H1 (cell line): ENCODE measurements at regions not wholly inside any gene's neighbourhood (a gene's known extent, or its start where the extent isn't known, plus 50 kb on each side); places are given as distances from the start of the nearest gene placed in this dataset.

ENCODE experiments used
- CTCF ChIA-PET: fragments of 300-600 bp; sonication (Branson Sonifier 250); formaldehyde crosslinking; loops from one replicate; lab custom pipeline; 2021; ENCODE audit not compliant: partially characterized antibody; lab: Charles Lee
- POLR2A ChIA-PET: fragments of 300-600 bp; sonication (Branson Sonifier 250); formaldehyde crosslinking; loops from one replicate; lab custom pipeline; 2021; ENCODE audit warnings: inconsistent platforms; ENCODE audit not compliant: partially characterized antibody; lab: Charles Lee
- DNase-seq, 2 experiments: peaks; one replicate each; pipeline versions ENCODE4 v3.0.0 to v3.0.0-alpha.2; 2010 to 2022; ENCODE audit warnings: low spot score in 2 of 2, low read depth in 1 of 2, mixed read lengths in 1 of 2
- FAIRE-seq: peaks from 2 replicates; lab custom pipeline; 2011; peaks lifted over from hg19 to GRCh38; lab: Jason Lieb, UNC
- H2AFZ ChIP-seq: 2 replicates; pipeline ENCODE4 v1.8.1; 2012; ENCODE audit warnings: low read length, inconsistent platforms
- H2AK5ac ChIP-seq: 2 replicates; pipeline ENCODE4 v1.6.1; 2013; ENCODE audit warnings: low read depth, low read length
- H2BK120ac ChIP-seq: replicated peaks from 2 replicates; pipeline ENCODE3; 2013; ENCODE audit warnings: low read depth, low read length, inconsistent platforms
- H2BK12ac ChIP-seq: 2 replicates; pipeline ENCODE4 v1.6.1; 2013; ENCODE audit warnings: low read depth, low read length
- H2BK15ac ChIP-seq: 2 replicates; pipeline ENCODE4 v1.6.1; 2013; ENCODE audit warnings: low read length
- H2BK20ac ChIP-seq: 2 replicates; pipeline ENCODE4 v1.6.1; 2013; ENCODE audit warnings: low read length
- H2BK5ac ChIP-seq: 2 replicates; pipeline ENCODE4 v1.6.1; 2013; ENCODE audit warnings: low read depth, low read length
- H3K14ac ChIP-seq: 2 replicates; pipeline ENCODE4 v1.6.1; 2013; ENCODE audit warnings: inconsistent platforms; ENCODE audit not compliant: insufficient read length
- H3K18ac ChIP-seq: 2 replicates; pipeline ENCODE4 v1.6.1; 2013; ENCODE audit warnings: low read length; ENCODE audit errors: extremely low read depth
- H3K23ac ChIP-seq: 2 replicates; pipeline ENCODE4 v1.6.1; 2013; ENCODE audit warnings: inconsistent platforms; ENCODE audit not compliant: insufficient read length
- H3K23me2 ChIP-seq: 2 replicates; pipeline ENCODE4 v1.6.1; 2013; ENCODE audit warnings: low read depth, low read length
- H3K27ac ChIP-seq: 2 replicates; pipeline ENCODE4 v1.6.1; 2011; ENCODE audit warnings: low read depth, low read length, inconsistent platforms
- H3K27me3 ChIP-seq, 4 experiments: replicated peaks in 1 of 4; 1 replicate in 1 of 4; 2 replicates in 3 of 4; pipeline versions ENCODE4 v1.6.1 to v1.8.1; 2011 to 2013; ENCODE audit warnings: low read length in 3 of 4, mild to moderate bottlenecking in 3 of 4, inconsistent platforms in 2 of 4, mixed read lengths in 2 of 4, moderate library complexity in 1 of 4; ENCODE audit not compliant: control insufficient read depth in 3 of 4, insufficient read depth in 3 of 4; ENCODE audit errors: extremely low read depth in 1 of 4
- H3K36me3 ChIP-seq, 4 experiments: 2 replicates each; pipeline versions ENCODE4 v1.6.1 to v1.8.1; 2011 to 2013; ENCODE audit warnings: mild to moderate bottlenecking in 4 of 4, low read length in 3 of 4, moderate library complexity in 2 of 4, control low read depth in 1 of 4, inconsistent platforms in 1 of 4; ENCODE audit not compliant: insufficient read depth in 4 of 4, control insufficient read depth in 2 of 4
- H3K4ac ChIP-seq: replicated peaks from 2 replicates; pipeline ENCODE3; 2013; ENCODE audit warnings: low read length, low read depth, mixed read lengths, inconsistent platforms; ENCODE audit not compliant: insufficient read length
- H3K4me1 ChIP-seq, 4 experiments: replicated peaks in 1 of 4; 1 replicate in 1 of 4; 2 replicates in 3 of 4; pipeline versions ENCODE4 v1.6.1 to v1.8.1; 2011 to 2013; ENCODE audit warnings: low read length in 3 of 4, inconsistent platforms in 2 of 4, mixed read lengths in 1 of 4; ENCODE audit not compliant: insufficient read depth in 4 of 4, control insufficient read depth in 3 of 4
- H3K4me2 ChIP-seq, 2 experiments: 2 replicates each; pipeline versions ENCODE4 v1.6.1 to v1.8.1; 2011 to 2013; ENCODE audit warnings: low read depth in 2 of 2, low read length in 2 of 2, control low read depth in 1 of 2, inconsistent platforms in 1 of 2, mild to moderate bottlenecking in 1 of 2; ENCODE audit not compliant: insufficient read depth in 1 of 2
- H3K4me3 ChIP-seq, 4 experiments: fragments of 200-600, 300-600 bp in 1 of 4; sonication (generic), shearing (Covaris generic), sonication (Bioruptor Twin) in 1 of 4; 2 replicates each; pipeline versions ENCODE4 v1.5.1 to v1.8.1; 2011 to 2016; ENCODE audit warnings: low read length in 4 of 4, low read depth in 3 of 4, control low read depth in 2 of 4, inconsistent platforms in 2 of 4, mild to moderate bottlenecking in 2 of 4, mixed read lengths in 1 of 4, moderate library complexity in 1 of 4; ENCODE audit not compliant: insufficient read depth in 2 of 4; ENCODE audit errors: extremely low read depth in 1 of 4
- H3K56ac ChIP-seq: replicated peaks from 2 replicates; pipeline ENCODE3; 2013; ENCODE audit warnings: low read depth, mild to moderate bottlenecking, mixed read lengths, low read length, inconsistent platforms; ENCODE audit not compliant: insufficient read length
- H3K79me1 ChIP-seq: 2 replicates; pipeline ENCODE4 v1.6.1; 2013; ENCODE audit warnings: low read depth, low read length, control low read depth
- H3K79me2 ChIP-seq, 2 experiments: 2 replicates each; pipeline versions ENCODE4 v1.6.1 to v1.8.1; 2012 to 2013; ENCODE audit warnings: low read length in 2 of 2, mild to moderate bottlenecking in 2 of 2, inconsistent platforms in 1 of 2; ENCODE audit not compliant: insufficient read depth in 2 of 2, control insufficient read depth in 1 of 2
- H3K9ac ChIP-seq, 4 experiments: replicated peaks in 1 of 4; 1 replicate in 1 of 4; 2 replicates in 3 of 4; pipeline versions ENCODE4 v1.6.1 to v1.8.1; 2011 to 2013; ENCODE audit warnings: low read depth in 3 of 4, low read length in 3 of 4, control low read depth in 2 of 4, mild to moderate bottlenecking in 2 of 4, moderate library complexity in 2 of 4, inconsistent platforms in 1 of 4; ENCODE audit errors: extremely low read depth in 1 of 4
- H3K9me3 ChIP-seq, 2 experiments: 2 replicates each; pipeline versions ENCODE4 v1.6.1 to v1.8.1; 2012 to 2013; ENCODE audit warnings: mild to moderate bottlenecking in 2 of 2, moderate library complexity in 2 of 2, control low read depth in 1 of 2, inconsistent platforms in 1 of 2, low read depth in 1 of 2, low read length in 1 of 2, mixed read lengths in 1 of 2; ENCODE audit not compliant: insufficient read depth in 2 of 2
- H4K20me1 ChIP-seq, 2 experiments: replicated peaks in 1 of 2; 2 replicates each; pipeline versions ENCODE3 to v1.8.1; 2011 to 2013; ENCODE audit warnings: inconsistent platforms in 2 of 2, low read length in 2 of 2, mild to moderate bottlenecking in 1 of 2; ENCODE audit not compliant: insufficient read depth in 2 of 2, control insufficient read depth in 1 of 2
- H4K5ac ChIP-seq: 2 replicates; pipeline ENCODE4 v1.6.1; 2013; ENCODE audit warnings: low read length, low read depth, mixed read lengths, inconsistent platforms; ENCODE audit not compliant: insufficient read length
- H4K8ac ChIP-seq: 2 replicates; pipeline ENCODE4 v1.8.0; 2013; ENCODE audit warnings: mild to moderate bottlenecking, moderate library complexity, low read length, inconsistent platforms; ENCODE audit not compliant: insufficient read depth; ENCODE audit errors: extremely low read depth
- H4K91ac ChIP-seq: replicated peaks from 2 replicates; pipeline ENCODE3; 2013; ENCODE audit warnings: low read length, mixed read lengths, inconsistent platforms; ENCODE audit not compliant: insufficient read length
- GABPA ChIP-seq: IDR thresholded peaks from 2 replicates; pipeline ENCODE4 v1.6.1; 2011; ENCODE audit warnings: mild to moderate bottlenecking, low read length, moderate library complexity, borderline replicate concordance; ENCODE audit not compliant: insufficient read depth
- KDM4A ChIP-seq: IDR thresholded peaks from one replicate; pipeline ENCODE4 v1.7.1; 2012; ENCODE audit warnings: low read depth, mild to moderate bottlenecking, moderate library complexity, low read length, inconsistent platforms; ENCODE audit not compliant: severe bottlenecking
- RFX5 ChIP-seq: IDR thresholded peaks from 2 replicates; pipeline ENCODE4 v1.6.1; 2011; ENCODE audit warnings: low read depth, low read length, improper control_type of control experiment, borderline replicate concordance
- RNF2 ChIP-seq: fragments of 200-900, 300-1000 bp; sonication (generic); IDR thresholded peaks from 2 replicates; pipeline ENCODE4 v1.7.1; 2016; ENCODE audit warnings: borderline replicate concordance, low read depth, mild to moderate bottlenecking, antibody characterized with exemption, low read length; ENCODE audit not compliant: poor library complexity, severe bottlenecking; ENCODE audit errors: missing control alignments
- RXRA ChIP-seq: IDR thresholded peaks from 2 replicates; pipeline ENCODE4 v1.6.1; 2011; ENCODE audit warnings: low read depth, mild to moderate bottlenecking, low read length, moderate library complexity; ENCODE audit not compliant: insufficient read depth
- SIN3A ChIP-seq, 2 experiments: IDR thresholded peaks in 1 of 2; conservative IDR thresholded peaks in 1 of 2; 2 replicates each; pipeline ENCODE4 v1.6.1; 2011 to 2012; ENCODE audit warnings: low read length in 2 of 2, improper control_type of control experiment in 1 of 2, low read depth in 1 of 2, mild to moderate bottlenecking in 1 of 2
- SP4 ChIP-seq: IDR thresholded peaks from 2 replicates; pipeline ENCODE4 v1.6.1; 2012; ENCODE audit warnings: low read length, inconsistent platforms
- SRF ChIP-seq: IDR thresholded peaks from 2 replicates; pipeline ENCODE4 v1.6.1; 2011; ENCODE audit warnings: mild to moderate bottlenecking, low read depth, low read length, moderate library complexity
- SUZ12 ChIP-seq: fragments of 200-600 bp; sonication (generic); IDR thresholded peaks from 2 replicates; pipeline ENCODE4 v1.6.1; 2012; ENCODE audit warnings: mild to moderate bottlenecking, inconsistent platforms, low read length, moderate library complexity, mixed read lengths
- TBP ChIP-seq: IDR thresholded peaks from 2 replicates; pipeline ENCODE4 v1.6.1; 2011; ENCODE audit warnings: low read depth, low read length, improper control_type of control experiment
- USF2 ChIP-seq: IDR thresholded peaks from 2 replicates; pipeline ENCODE4 v1.6.1; 2011; ENCODE audit warnings: low read length, improper control_type of control experiment
- ZNF274 ChIP-seq: IDR thresholded peaks from 2 replicates; pipeline ENCODE4 v1.7.0; 2012; ENCODE audit warnings: low read length, borderline replicate concordance; ENCODE audit errors: extremely low read depth
- WGBS, 2 experiments: shearing (Covaris generic) in 1 of 2; methylation state at CpG; one replicate each; pipeline versions ENCODE4 v1.1.6 to v1.1.7; 2013 to 2015; ENCODE audit warnings: low lambda C conversion rate in 2 of 2, mixed read lengths in 2 of 2, inconsistent platforms in 1 of 2, low coverage in 1 of 2, missing lambda C conversion rate in 1 of 2; ENCODE audit not compliant: insufficient replicate concordance in 2 of 2, insufficient coverage in 1 of 2, insufficient read length in 1 of 2; ENCODE audit errors: extremely low coverage in 1 of 2, missing lambda C conversion rate in 1 of 2; 5-methylcytosine and 5-hydroxymethylcytosine counted together

DNA sequence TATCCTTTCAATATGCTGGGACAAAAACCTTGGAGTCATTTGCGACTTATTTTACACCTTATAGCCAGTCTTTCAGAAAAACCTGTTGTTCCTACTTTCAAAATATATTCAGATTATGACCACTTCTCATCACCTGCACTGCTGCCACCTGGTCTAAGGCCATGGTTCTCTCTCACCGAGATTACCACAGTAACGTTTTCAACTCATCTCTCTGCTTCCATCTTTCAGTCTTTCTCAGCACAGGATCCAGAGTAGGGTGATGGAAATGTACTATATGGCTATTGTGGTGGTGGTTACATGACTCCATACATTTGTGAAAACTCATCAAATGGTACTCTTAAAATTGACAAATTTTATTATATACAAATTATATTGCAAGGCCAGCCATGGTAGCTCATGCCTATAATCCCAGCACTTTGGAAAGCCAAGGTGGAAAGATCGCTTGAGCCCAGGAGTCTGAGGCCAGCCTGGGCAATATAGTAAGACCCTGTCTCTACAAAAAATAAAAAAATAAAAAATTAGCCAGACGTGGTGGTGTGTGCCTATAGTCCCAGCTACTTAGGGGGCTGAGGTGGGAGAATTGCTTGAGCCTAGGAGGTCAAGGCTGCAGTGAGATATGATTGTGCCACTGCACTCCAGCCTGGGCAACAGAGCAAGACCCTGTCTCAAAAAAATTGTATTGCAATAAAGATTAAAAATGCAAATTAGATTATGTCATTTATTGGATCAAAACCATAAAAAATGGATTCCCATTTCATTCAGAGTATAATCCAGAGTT is 120.9 kb upstream of the PPP2R5A start:
- no peaks in the 10 kb centered on the region; the same call in 1 of the 2 replicates for H3K79me1 ChIP-seq
- no peak overlapping the region for H3K14ac ChIP-seq
- no peak overlapping the region for H2BK5ac ChIP-seq
- H4K20me1 ChIP-seq = no peaks in the 10 kb centered on the region
- H3K4me3 ChIP-seq = no peak overlapping the region
- no peaks in the 10 kb centered on the region for H3K79me2 ChIP-seq
- H3K23me2 ChIP-seq = no peaks in the 10 kb centered on the region
- H3K27ac ChIP-seq = no peak overlapping the region
- H2AFZ ChIP-seq = no peak overlapping the region
- no peak overlapping the region for H2BK12ac ChIP-seq
- no peak overlapping the region for H4K91ac ChIP-seq
- H3K56ac ChIP-seq = no peak overlapping the region
- no peaks in the 10 kb centered on the region for H3K27me3 ChIP-seq
- no peaks in the 10 kb centered on the region for H3K4me1 ChIP-seq
- POLR2A ChIA-PET = no interaction called here
- H3K18ac ChIP-seq = no peak overlapping the region
- TF ChIP-seq SP4 (no peak), SRF (no peak), ZNF274 (no peak), RXRA (no peak), KDM4A (no peak), RFX5 (no peak), TBP (no peak), SIN3A (conservative IDR thresholded peaks at IDR 0.05 in 1 of 2, IDR thresholded peaks at IDR 0.05 in 1 of 2; ENCODE audit: low read depth in 1 of 2, low read length in 2 of 2) (no peak), SUZ12 (no peak), GABPA (no peak), RNF2 (no peak), USF2 (no peak)
- DNase-seq = no peak
- H2BK120ac ChIP-seq = no peak overlapping the region
- no peaks in the 10 kb centered on the region for H3K9me3 ChIP-seq
- no peak overlapping the region for H3K4ac ChIP-seq
- no peak overlapping the region for H2AK5ac ChIP-seq
- H2BK15ac ChIP-seq = no peak overlapping the region
- no peak overlapping the region for H4K8ac ChIP-seq
- no peak overlapping the region for H3K9ac ChIP-seq
- H4K5ac ChIP-seq = no peak overlapping the region
- no peak overlapping the region for H3K4me2 ChIP-seq
- H3K23ac ChIP-seq = no peak overlapping the region
- WGBS, 2 experiments = 91% methylated on average over 5 of the region's 5 CpGs; no CpG with 5 or more reads in 1 of the 2 experiments
- H2BK20ac ChIP-seq = no peak overlapping the region
- no peaks in the 10 kb centered on the region for H3K36me3 ChIP-seq
- no peak for FAIRE-seq
- CTCF ChIA-PET = no interaction called here
